Activated CD8-positive, alpha-beta memory T cell treated with anti-CD3 and anti-CD28 coated beads for 24 hours (primary cell): ENCODE measurements at regions not wholly inside any gene's neighbourhood (a gene's known extent, or its start where the extent isn't known, plus 50 kb on each side); places are given as distances from the start of the nearest gene placed in this dataset.

Source experiments
- DNase-seq: peaks from one replicate; pipeline ENCODE4 v3.0.0-alpha.2; 2020

- no peak for DNase-seq
Observed at GRCh38 chr15:47397655-47398054, 319.6 kb upstream of the SEMA6D start.

GRCh38 chr15:47398132-47398531, 319.2 kb upstream of the SEMA6D start:
- DNase-seq = no peak

GRCh38 chr15:47398594-47398993, 318.7 kb upstream of the SEMA6D start:
- DNase-seq = no peak

- DNase-seq = no peak
Observed at GRCh38 chr15:47399100-47399499, 318.2 kb upstream of the SEMA6D start.

GRCh38 chr15:47400603-47401002, 316.7 kb upstream of the SEMA6D start:
- DNase-seq = no peak

GRCh38 chr15:47401427-47401826, 315.9 kb upstream of the SEMA6D start:
- no peak for DNase-seq

- no peak for DNase-seq
Observed at GRCh38 chr15:47402829-47403228, 314.5 kb upstream of the SEMA6D start.

GRCh38 chr15:47404877-47405276, 312.4 kb upstream of the SEMA6D start:
- DNase-seq = no peak

GRCh38 chr15:47405365-47406162, 311.7 kb upstream of the SEMA6D start:
- no peak for DNase-seq

- no peak for DNase-seq
Observed at GRCh38 chr15:47407692-47408091, 309.6 kb upstream of the SEMA6D start.

GRCh38 chr15:47409038-47409437, 308.3 kb upstream of the SEMA6D start:
- no peak for DNase-seq

- DNase-seq = no peak
Observed at GRCh38 chr15:47409600-47409999, 307.7 kb upstream of the SEMA6D start.

- no peak for DNase-seq
Observed at GRCh38 chr15:47410247-47410646, 307.1 kb upstream of the SEMA6D start.

GRCh38 chr15:47411733-47412132, 305.6 kb upstream of the SEMA6D start:
- no peak for DNase-seq

- no peak for DNase-seq
Observed at GRCh38 chr15:47412136-47412535, 305.2 kb upstream of the SEMA6D start.

- DNase-seq = no peak
Observed at GRCh38 chr15:47412802-47413201, 304.5 kb upstream of the SEMA6D start.

GRCh38 chr15:47414207-47414606, 303.1 kb upstream of the SEMA6D start:
- no peak for DNase-seq

- no peak for DNase-seq
Observed at GRCh38 chr15:47415539-47415971, 301.8 kb upstream of the SEMA6D start.

GRCh38 chr15:47422881-47423665, 294.2 kb upstream of the SEMA6D start:
- no peak for DNase-seq

GRCh38 chr15:47427463-47427862, 289.8 kb upstream of the SEMA6D start:
- DNase-seq = no peak

GRCh38 chr15:47429376-47429775, 287.9 kb upstream of the SEMA6D start:
- no peak for DNase-seq

- no peak for DNase-seq
Observed at GRCh38 chr15:47431501-47431900, 285.8 kb upstream of the SEMA6D start.

- DNase-seq = no peak
Observed at GRCh38 chr15:47432826-47433225, 284.5 kb upstream of the SEMA6D start.

GRCh38 chr15:47434596-47434995, 282.7 kb upstream of the SEMA6D start:
- DNase-seq = no peak
